Fibroblast of skin of left quadriceps (primary cell): ENCODE measurements at regions not wholly inside any gene's neighbourhood (a gene's known extent, or its start where the extent isn't known, plus 50 kb on each side); places are given as distances from the start of the nearest gene placed in this dataset.
A peak's percentile ranks its signal among the peaks of the same experiment; 100 is the strongest.

Experiments
- DNase-seq, 2 experiments: peaks; one replicate each; pipeline ENCODE4 v3.0.0-alpha.2; 2013; ENCODE audit warnings: low read depth in 2 of 2

DNA sequence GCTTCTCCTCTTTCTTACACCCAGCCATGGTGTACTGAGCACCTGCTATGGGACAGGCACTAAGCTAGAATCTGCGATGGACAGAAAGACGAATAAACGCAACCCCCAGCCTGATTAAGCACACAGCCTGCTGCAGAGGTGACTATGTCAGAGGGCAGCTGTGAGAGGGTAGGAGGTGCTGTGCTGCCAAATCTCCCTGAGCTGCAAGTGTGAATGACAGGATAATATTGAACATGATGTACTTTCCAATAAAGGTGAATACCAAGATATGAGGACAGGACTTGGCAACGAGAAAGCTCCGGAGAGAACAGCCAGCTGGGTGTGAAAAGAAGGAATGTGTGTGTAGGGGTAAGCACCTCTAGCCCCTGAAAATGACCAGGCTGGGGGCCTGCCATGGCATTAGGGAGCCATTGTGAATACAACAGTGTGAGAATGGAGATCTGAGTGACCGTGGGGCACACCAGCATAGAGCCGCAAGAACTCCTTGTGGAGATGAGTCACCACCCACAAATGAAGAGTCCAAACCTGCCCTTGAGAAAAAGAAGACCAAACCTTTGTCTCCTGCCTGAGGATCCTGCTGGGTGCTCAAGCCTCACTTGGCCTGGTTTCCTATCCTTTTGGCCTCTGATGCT, 83.0 kb upstream of the ATF3 start:
- DNase-seq: no peak

- no peak for DNase-seq
These were observed 82.5 kb upstream of the ATF3 start for GRCh38 chr1:212526111-212526491.

GRCh38 chr1:212528501-212528900, 80.1 kb upstream of the ATF3 start:
- no peak for DNase-seq

DNA sequence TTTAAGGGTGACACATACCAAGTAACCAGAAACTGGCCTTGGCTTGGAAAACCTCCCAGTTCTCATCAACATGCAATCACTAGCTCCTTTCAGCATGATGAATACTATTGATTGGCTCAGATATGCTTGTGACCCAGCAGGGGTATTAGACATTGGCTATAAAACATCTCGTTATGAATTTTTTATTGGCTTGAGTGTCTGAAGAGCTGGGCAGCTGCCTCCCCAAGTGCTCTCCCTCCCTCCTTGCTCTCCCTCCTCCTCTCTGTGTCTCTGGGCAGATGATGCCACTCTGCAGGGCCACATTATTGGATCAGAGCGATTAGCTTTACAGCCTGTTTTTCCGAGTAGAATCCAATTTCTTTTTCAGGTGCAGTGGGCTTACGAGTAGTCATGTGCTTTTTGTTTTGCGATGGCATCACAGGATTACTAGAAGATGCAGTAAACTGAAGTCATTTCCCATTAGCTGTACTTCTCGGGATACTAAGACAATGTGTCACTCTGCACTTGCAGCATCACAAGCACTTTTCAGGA, 79.3 kb upstream of the ATF3 start:
- peak in 1 of 2 experiments; percentile 22 for DNase-seq

- no peak for DNase-seq
These were observed 77.3 kb upstream of the ATF3 start for GRCh38 chr1:212531267-212531666.

DNA sequence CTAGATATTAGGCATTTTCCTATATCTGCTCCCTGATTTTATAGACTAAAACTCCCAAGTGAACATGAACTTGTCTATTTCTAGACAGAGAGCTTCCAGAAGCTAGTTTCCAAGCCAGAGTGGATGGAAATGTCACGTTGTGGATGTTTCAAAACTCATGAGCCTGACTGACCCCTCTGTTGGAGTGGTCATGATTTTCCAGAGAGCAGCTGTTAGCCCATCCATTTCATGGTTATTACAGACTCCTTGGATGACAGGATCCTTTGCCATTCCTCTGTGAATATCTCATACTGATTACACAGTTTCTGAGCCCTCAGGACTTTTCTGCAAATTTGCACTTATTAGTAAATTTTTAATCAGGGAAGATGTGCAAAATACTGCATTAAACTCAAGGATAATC, 76.8 kb upstream of the ATF3 start:
- no peak for DNase-seq

DNA sequence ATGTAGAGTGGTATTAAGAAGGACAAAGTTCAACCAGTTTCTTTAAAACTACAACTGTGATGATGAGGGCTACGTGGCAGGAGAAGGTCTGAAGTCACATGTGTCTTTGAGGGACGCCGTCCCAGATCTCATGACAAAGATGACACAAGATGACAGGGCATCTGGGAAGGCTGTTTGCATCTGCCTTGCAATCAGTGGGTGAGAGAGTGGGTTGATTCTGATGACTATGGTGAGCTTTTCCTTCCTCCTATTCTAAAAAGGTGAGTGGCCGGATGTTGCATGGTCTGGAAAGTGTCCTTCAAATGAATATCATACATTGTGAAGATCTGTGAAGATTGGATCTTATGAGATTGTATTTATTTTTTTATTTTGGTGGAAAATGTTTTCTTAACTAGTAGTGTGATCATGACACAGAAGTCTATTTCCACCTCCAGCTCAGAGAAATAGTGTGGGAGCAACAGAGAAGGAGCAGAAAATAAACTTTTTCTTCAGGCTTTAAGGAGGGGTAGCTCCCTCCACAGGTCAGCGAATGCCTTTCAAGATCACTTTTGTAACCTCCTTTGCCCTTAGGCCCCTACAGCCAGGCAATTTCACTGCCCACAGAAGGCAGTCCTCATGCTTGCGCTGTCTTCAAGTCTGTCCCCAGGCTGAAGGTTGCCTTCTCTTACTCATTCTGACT, 76.0 kb upstream of the ATF3 start:
- DNase-seq: no peak

- DNase-seq: no peak
These were observed 75.4 kb upstream of the ATF3 start for GRCh38 chr1:212533148-212533517.

DNA sequence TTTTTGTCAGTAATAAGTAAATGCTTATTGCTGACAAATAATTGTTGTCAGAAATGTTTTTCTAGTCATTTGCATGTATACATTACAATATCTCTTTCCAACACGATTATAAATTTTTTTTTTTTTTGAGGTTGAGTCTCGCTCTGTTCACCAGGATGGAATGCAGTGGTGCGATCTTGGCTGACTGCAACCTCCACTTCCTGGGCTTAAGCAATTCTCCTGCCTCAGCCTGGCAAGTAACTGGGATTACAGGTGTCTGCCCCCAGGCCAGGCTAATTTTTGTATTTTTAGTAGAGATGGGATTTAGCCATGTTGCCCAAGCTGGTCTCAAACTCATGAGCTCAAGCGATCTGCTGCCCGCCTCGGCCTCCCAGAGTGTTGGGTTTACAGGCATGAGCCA, 72.0 kb upstream of the ATF3 start:
- DNase-seq: no peak

GRCh38 chr1:212537610-212538009, 71.0 kb upstream of the ATF3 start:
- DNase-seq: no peak

- no peak for DNase-seq
These were observed 68.7 kb upstream of the ATF3 start for GRCh38 chr1:212539737-212540430.

- DNase-seq: no peak
These were observed 65.8 kb upstream of the ATF3 start for GRCh38 chr1:212542761-212543187.

DNA sequence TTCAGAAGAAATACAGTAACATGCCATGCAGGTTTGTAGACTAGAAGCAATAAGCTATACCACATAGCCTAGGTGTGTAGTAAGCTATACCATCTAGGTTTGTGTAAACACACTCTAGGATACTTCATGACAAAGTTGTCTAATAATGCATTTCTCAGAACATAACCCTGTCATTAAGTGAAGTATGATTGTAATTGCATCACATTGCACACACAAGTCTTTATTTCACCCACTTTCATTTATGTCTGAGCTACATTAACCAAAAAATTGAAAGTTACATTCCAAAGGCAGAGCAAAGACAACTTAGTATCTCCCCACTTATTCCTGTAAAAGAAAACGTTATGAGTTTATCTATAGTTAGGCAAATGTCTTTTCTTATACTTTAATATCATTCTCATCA, 64.5 kb upstream of the ATF3 start:
- DNase-seq: no peak

- DNase-seq: no peak
These were observed 62.5 kb upstream of the ATF3 start for GRCh38 chr1:212545941-212546635.

GRCh38 chr1:212549503-212550017, 59.0 kb upstream of the ATF3 start:
- DNase-seq: no peak

DNA sequence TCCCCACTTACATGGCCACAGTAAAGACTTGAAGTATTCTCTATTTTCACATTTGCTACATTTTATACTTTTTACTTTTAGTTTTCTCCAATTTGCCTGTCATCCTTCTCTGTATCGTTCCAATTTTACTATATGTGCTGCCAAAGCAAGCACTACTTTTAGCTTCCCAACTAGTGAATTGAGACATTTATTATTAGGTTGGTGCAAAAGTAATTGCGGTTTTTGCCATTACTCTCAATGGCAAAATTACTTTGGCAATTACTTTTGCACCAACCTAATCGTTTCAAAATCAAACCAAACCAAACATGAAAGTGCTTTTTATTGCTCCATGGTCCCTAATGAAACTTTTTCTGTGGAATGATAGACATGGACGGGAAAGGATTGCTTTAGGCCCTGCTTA, 56.6 kb upstream of the ATF3 start:
- DNase-seq: no peak

- DNase-seq: no peak
These were observed 54.9 kb upstream of the ATF3 start for GRCh38 chr1:212553676-212554075.

GRCh38 chr1:212554401-212554800, 54.2 kb upstream of the ATF3 start:
- DNase-seq: peak in 1 of 2 experiments; percentile 21

DNA sequence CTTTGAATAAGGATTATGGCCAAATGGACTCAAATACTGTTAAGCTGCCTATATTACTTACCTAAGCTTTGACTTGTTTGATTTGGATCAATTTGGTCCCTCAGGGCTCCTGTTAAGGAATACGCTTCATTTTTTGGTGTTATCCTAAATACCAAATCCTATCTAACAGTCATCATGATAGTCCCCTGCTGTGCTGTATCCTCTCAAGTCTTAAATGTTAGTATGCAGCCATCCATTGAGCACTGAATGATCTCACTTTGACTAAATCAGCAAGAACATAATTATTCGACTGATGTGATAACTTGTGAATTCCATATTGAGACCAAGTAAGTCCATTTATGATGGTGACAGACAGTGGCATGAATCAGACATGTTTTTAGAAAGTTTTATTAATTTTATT, 53.1 kb upstream of the ATF3 start:
- DNase-seq: no peak

- DNase-seq: no peak
These were observed 51.6 kb upstream of the ATF3 start for GRCh38 chr1:212556822-212557549.
